ENCODE measurements at regions not wholly inside any gene's neighbourhood (a gene's known extent, or its start where the extent isn't known, plus 50 kb on each side); places are given as distances from the start of the nearest gene placed in this dataset.
"Not testable (repeated sequence)": the region's sequence is repeated elsewhere in the genome, so short reads cannot be mapped to it uniquely, and the experiment has no call there.

- not testable (repeated sequence) for TF ChIP-seq POLR2A, CTCF (IDR thresholded peaks at IDR 0.05)
Observed at GRCh38 chr18:3349046-3349841, 87.3 kb downstream of the MYL12B start.

All from testis (tissue), 2 donors.